CD4-positive, alpha-beta T cell treated with Interleukin-10 for 1 hour (primary cell): ENCODE measurements at regions not wholly inside any gene's neighbourhood (a gene's known extent, or its start where the extent isn't known, plus 50 kb on each side); places are given as distances from the start of the nearest gene placed in this dataset.
"Not testable (repeated sequence)": the region's sequence is repeated elsewhere in the genome, so short reads cannot be mapped to it uniquely, and the experiment has no call there.

Experiments
- DNase-seq: peaks from one replicate; pipeline ENCODE4 v3.0.0-alpha.2; 2020

DNA sequence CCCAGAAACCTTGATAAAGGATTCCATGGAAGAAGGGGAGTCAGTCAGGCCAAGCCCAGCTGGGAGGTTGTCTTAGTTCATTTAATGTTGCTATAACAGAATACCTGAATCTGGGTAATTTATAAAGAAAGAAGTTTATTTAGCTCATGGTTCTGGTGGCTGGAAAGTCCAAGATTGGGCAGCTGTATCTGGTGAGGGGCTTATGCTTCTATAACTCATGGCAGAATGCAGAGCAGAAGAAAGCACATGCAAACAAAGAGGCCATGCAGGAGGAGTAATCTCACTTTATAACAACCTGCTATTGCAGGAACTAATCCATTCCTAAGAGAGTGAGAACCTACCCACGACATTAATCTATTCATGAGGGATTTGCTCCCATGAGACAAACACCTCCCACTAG is 54.2 kb upstream of the ANKRD1 start:
- DNase-seq = no peak

DNA sequence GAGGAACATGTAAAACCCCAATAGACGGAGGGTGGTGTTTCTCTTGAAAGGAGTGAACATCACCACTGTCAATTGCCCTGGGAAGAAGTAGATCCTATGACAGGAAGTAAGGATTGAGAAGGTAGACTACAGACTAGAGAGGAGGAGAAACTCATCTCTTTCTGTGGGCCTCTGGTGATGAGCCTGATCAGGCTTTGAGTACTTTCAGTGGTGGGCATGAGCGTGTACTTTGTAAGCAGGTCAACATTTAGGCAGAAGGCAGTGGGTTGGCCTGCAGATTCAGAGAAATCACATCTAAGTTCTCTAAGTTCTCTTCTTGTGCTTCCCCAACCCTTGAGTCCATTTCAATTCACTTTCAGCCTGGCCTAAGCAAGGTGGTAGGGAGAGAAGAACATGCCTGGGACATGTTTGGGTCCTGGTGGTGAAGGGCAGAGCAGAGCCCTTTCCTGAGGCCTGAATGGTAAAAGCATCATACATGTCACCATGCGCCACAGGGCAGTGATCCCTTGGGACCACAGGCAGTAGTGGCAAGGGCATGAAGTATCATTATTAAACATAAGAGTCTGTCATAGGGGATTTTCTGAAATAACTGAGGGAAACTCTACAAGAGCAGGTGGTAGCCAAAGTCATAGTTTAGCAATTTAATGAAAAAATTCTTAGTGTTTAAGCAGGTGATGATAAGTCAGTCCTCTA is 56.4 kb upstream of the ANKRD1 start:
- DNase-seq = no peak

GRCh38 chr10:90977855-90978486 is 57.1 kb upstream of the ANKRD1 start:
- DNase-seq = no peak

- DNase-seq = no peak
Observed at GRCh38 chr10:90982406-90983008, 61.6 kb upstream of the ANKRD1 start.

GRCh38 chr10:90983914-90984549 is 63.1 kb upstream of the ANKRD1 start:
- DNase-seq = no peak

DNA sequence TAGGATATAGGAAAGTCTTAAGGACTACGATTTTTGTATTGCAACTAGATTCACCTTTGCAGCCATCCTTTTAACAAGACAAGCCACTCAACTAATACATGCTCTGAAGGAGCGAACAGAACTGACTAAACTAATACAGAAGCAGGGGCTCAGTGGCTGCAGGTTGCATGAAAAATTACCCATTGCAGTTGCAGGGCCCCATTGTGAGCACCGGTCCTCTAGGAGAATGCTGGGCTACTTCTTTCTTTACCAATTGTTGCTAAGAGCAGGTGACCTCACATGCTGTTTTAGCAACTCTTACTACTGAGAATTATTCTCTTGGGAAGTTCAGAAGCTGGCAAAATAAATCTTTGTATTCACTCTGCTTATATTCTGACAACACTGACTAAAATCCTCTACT is 64.0 kb upstream of the ANKRD1 start:
- no peak for DNase-seq

DNA sequence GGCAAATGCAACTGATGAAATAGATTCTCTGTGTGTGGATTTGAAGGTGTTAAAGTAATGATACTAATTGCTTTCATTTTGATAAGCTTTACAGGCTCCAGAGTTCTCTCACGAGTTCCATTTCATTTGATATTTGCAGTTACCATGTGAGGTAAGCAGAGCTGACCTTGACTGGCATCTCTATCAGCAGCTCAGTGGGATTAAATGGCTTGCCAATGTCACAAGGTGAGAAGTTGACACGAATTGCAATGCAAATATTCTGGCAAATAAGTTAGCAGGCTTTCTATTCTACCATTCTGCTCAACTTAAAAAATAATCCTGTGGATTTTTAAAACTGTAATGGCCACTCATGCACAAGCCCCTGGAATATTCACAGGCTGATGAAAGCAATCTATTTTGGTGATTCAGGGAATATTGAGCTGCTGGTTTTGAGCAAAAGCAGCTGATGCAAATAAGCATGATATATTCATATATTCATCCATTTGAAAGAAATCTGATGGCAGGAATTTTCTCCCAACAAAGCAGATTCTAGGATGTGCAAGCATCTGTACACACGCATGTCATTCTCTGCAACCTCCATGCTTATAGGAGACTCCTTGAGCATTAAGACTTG is 64.5 kb upstream of the ANKRD1 start:
- DNase-seq = no peak

DNA sequence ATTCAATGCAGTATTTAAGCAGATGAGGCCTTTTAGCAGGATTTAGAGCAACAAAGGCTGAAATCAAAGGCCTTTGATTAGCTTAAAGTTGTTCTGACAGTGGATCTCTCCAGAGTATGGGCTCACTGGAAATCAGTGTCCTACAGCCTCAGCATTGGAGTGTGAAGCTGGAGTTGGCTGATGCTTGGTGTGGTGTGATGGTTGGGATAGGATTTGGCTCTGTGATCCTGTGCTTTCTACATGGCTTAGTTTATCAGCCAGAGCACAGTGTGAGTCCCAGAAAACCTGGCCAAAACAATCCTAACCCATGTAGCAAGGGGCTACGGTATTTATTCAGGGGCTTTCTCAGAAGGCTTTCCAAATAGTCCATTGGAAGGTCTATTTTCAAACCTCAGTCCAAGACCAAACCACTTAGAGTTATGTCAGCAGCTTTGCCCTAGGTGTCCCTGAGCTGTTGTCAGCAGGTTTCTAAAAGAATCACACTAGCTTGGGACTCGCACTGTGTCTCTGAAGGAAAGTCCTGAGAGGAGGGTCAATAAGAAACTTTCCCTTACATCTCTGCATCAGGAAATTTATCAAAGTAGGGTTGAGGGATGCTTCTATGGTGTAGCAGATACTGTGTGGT is 65.4 kb upstream of the ANKRD1 start:
- no peak for DNase-seq

GRCh38 chr10:90986870-90987269 is 66.0 kb upstream of the ANKRD1 start:
- DNase-seq = no peak

- DNase-seq = no peak
Observed at GRCh38 chr10:90987383-90987782, 66.5 kb upstream of the ANKRD1 start.

GRCh38 chr10:90988024-90988423 is 67.1 kb upstream of the ANKRD1 start:
- no peak for DNase-seq

- DNase-seq = no peak
Observed at GRCh38 chr10:90988802-90989201, 67.9 kb upstream of the ANKRD1 start.

GRCh38 chr10:90989378-90989777 is 68.5 kb upstream of the ANKRD1 start:
- DNase-seq = no peak

DNA sequence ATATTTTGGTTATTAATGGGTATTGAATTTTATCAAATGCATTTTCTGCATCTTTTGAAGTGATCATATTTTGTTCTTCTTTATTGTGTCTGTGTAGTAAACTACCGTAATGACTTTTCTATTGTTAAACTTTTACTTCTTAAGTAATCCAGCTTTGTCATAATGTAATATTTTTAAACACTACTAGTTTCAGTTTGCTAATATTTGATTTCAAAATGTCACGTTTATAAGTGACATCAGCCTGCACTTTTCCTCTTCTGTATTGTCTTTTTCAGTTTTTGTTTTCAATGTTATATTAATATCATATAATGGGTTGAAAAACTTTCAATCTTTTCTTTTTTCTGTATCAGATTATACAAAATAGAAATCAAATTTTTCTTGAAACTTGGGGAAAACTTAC is 71.6 kb upstream of the ANKRD1 start:
- DNase-seq = no peak

- no peak for DNase-seq
Observed at GRCh38 chr10:90993340-90993739, 72.5 kb upstream of the ANKRD1 start.

DNA sequence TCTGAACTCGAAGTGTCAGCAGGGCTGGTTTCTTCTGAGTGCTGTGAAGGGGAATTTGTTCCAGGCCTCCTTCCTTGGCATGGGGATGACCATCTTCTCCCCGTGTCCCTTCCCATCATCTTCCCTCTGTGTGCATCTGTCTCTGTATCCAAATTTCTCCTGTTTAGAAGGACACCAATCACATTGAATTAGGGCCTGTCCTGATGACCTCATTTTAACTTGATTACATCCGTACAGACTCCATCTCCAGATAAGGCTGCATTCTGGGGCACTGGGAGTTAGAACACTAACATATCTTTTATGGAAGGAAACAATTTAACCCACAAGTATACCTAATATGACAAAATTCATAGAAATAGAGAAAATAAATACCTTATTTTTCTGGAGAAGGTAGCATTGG is 76.8 kb upstream of the ANKRD1 start:
- DNase-seq = no peak

DNA sequence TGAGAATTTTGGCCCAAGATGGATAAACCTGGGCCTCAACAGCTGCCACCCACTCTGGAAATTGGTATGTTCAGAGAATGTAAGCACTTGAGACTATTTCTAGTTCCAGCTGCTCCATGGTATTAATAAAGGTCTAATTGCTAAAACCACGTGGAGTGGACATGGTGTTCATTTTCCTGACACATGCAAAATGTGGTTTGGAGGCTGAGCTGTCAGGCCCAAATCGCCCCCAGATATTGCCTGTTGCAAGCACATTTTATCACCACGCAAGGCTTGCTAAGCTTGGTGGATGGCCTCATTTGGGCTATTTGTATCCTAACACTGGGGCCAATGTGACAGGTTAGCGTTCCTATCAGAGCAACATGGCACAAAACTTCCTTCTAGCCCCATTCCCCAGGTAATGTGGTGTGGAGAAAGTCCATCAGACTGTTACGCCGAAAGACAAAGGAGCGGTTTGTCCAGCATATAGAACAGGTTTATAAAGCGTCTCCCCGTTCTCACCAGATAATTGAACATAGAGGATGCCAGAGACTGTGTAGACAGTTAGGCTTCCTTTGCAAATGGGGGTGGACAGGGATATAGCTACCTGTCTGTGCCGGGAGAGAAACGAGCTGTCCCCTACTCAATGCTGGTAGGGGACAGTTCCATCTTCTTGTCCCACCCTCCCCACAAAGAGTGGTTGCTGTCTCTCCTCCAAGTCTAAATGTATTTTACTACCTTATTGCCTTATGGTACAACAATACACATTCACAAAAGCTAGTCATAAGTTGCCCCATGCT is 78.0 kb upstream of the ANKRD1 start:
- DNase-seq = no peak

DNA sequence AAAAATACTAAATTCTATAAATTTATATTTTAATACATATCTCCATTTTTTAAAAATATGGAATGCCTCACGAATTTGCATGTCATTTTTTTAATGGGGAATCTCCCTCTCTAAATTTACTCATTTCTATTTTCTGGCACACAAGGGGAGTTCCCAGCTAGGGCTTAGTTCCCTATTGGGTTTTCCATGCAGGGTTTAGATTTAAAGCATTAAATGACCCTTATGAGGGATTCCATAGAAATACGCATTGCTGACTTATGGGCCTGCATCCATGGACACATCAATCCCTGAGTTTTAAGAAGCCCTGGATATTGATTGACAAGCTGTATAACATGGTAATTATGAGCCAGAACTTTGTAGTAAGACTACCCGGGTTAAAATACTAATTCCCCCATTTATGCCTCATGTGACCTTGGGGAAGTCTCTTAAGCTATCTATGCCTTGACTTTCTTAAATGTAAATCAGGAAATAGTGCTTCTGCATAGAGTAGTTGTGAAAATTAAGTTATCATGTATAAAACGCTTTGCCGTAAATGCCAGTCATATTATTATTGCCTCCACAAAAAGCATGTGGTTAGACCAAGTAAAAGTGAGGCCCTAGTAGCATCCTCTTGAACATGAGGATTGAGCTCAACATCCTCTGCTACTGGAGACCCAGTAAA is 78.8 kb upstream of the ANKRD1 start:
- no peak for DNase-seq

GRCh38 chr10:91000470-91000869 is 79.6 kb upstream of the ANKRD1 start:
- no peak for DNase-seq

DNA sequence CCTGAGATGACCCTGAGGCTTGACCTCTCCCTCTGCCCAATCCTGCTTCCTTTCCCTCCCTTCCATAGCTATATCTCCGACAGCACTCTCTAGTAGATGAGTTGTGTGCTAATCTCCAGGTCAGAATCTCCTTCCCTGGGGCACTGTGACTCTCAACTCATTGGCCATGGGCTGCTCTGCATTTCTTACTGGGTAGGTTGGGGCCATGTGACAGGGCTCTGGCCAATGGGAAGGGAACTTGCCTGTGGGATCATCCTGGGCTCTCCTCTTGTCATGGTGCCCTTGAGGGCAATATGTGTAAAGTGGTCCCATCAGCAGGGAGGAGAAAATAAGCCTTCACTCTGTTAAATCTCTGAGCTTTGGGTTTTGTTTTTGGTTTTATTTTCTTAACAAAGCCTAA is 80.1 kb upstream of the ANKRD1 start:
- no peak for DNase-seq

GRCh38 chr10:91002656-91003055 is 81.8 kb upstream of the ANKRD1 start:
- no peak for DNase-seq

DNA sequence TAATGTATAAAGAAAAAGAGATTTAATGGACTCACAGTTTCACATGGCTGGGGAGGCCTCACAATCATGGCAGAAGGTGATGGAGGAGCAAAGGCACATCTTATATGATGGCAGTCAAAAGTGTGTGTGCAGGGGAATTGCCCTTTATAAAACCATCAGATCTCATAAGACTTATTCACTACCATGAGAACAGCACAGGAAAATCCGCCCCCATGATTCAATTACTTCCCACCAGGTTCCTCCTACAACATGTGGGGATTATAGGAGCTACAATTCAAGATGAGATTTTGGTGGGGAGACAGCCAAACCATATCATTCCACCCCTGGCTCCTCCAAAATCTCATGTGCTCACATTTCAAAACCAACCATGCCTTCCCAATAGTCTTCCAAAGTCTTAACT is 82.5 kb upstream of the ANKRD1 start:
- DNase-seq = not testable (repeated sequence)
